LNCAP (cell line): ENCODE measurements at regions not wholly inside any gene's neighbourhood (a gene's known extent, or its start where the extent isn't known, plus 50 kb on each side); places are given as distances from the start of the nearest gene placed in this dataset.

ENCODE experiments used
- TF ChIP-seq, protein P1 (sequence below): fragments of 450-650 bp; IDR thresholded peaks from 2 replicates; pipeline ENCODE4 v1.5.1; 2017; ENCODE audit warnings: mild to moderate bottlenecking

DNA sequence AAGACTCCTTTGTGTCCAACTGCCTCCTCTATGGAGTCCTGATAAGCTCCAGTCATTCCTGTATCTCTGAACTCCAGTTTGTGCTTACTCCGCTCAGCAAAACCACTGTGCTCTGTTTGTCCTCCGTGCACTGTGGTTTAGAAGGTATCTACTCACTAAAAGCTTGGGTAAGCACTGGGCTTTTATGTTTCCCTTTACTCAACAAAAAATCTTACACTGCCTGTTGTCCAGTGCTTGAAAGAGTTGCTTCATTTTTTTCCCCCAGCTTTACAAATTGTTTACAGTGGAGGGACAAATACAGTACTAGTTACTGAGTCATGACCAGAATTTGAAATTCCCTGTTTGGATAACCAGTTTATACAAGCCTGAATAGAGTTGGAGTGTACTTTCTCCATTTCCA lies 545.3 kb upstream of the FAT1 start:
- TF ChIP-seq, protein P1, sequence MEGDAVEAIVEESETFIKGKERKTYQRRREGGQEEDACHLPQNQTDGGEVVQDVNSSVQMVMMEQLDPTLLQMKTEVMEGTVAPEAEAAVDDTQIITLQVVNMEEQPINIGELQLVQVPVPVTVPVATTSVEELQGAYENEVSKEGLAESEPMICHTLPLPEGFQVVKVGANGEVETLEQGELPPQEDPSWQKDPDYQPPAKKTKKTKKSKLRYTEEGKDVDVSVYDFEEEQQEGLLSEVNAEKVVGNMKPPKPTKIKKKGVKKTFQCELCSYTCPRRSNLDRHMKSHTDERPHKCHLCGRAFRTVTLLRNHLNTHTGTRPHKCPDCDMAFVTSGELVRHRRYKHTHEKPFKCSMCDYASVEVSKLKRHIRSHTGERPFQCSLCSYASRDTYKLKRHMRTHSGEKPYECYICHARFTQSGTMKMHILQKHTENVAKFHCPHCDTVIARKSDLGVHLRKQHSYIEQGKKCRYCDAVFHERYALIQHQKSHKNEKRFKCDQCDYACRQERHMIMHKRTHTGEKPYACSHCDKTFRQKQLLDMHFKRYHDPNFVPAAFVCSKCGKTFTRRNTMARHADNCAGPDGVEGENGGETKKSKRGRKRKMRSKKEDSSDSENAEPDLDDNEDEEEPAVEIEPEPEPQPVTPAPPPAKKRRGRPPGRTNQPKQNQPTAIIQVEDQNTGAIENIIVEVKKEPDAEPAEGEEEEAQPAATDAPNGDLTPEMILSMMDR, result no peak

DNA sequence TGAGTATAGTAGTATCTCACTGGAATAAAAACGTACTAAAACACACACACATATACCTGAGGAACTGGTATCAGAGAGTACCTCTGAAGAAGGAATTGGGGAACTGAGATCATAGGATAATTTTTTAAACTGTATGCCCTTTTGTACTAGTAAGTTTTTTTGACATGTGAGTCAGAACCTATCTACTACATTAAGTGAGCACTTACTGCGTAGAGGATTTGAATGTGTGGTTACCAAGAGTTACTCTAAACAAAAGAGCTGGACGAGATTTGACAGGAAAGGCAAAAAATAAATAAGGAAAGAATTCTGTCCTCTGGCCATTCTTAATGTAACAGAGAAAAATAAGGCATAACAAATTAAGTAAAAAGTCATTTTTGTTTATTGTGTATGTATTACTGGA lies 546.5 kb upstream of the FAT1 start:
- TF ChIP-seq, protein P1, result no peak

DNA sequence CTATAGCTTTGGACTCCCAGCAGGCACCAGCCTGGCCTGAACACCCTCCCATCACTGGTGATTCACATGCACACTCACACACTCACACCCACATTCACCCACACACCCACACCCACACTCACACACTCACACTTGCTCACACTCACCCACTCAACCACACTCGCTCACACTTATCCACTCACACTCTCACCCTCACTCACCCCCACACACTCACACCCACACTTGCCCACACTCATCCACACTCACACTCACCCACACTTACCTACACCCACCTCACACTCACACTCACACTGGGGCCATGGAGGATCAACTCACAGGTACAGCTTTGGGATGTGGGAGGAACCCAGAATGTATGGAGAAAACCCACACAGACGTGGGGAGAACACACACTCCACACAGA lies 548.2 kb upstream of the FAT1 start:
- TF ChIP-seq, protein P1, result no peak

DNA sequence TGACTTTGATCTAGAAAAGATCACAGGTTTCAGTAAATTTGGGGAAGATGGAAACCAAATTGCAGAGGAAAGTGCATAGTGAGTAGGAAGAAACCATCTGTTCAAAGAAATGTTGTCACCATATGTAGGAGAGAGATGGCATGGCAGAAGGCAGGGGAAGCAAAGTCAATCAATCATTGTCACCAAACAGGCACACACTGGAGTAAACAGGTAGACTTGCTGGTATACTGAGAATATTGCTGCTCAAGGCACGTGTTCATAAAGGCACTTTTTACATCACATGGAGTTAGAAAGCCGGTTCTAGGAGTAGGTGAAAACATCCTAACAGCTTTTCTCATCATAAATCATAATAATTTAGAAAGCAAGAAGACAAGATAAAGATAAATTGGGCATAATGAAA lies 550.5 kb upstream of the FAT1 start:
- TF ChIP-seq, protein P1, result no peak

DNA sequence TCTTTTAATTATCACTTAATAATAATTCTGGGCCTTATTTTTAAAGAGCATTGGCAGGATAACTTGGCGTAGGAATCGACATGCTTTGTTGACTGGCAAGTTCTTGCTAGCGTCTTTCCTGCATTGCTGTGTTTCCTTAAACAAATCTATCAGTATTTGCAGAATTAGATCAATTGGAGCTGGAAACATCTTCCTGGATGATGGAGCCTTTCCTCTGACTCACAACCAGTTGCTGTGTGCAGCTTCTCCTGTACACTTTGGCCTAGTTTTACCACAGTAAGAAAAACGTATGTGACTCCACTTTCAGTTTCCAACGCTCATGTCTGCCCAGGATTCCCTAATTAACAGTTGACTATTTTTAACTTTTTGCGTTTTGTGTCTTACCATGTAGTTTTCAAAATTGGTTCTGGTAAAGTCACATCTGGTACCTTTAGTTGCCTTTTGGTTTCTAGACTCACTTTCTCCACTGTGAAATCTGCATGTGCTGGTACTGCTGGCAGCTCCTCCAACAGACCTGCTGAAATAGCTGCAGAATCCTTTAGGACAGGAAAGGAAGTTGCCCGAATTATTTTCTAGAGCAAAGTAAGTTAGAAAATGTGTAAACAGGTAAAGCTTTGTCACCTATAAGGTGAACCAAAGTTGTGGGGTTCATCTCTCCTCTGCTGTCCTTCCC lies 553.2 kb upstream of the FAT1 start:
- TF ChIP-seq, protein P1, result no peak

DNA sequence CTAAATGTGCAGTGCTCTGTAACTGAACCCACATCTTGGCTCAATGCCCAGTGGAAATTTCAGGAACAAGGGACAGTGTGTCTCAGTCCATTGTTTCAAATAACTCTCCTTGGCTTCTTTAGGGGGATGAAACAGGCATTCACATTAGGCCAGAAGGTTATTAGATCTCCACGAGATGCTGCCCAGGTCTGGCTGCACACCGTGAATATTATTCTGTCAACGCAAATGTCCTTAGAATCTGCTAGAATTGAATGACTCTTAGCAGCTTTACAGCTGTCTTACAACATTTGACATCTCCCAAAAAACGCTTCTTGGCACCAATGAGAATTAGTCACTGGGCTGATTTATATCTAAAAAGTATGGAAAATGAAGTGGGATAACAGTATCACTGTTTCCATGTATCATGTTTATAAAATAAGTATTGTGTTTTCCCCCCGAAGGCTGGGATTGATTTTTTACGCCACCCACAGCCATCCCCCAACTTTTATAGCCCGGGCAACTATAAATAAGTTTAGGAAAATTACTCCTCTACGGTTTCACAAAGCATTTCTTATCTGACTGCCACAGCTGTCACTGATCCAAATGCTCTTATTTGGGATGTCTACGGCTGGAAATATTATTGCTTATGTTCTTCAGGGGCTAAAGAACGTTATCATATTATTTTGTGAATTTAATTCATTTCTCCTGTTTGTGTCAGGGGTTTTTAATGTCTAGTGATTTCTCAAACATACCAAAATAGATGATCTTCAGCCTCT lies 559.7 kb upstream of the FAT1 start:
- TF ChIP-seq, protein P1, result no peak

DNA sequence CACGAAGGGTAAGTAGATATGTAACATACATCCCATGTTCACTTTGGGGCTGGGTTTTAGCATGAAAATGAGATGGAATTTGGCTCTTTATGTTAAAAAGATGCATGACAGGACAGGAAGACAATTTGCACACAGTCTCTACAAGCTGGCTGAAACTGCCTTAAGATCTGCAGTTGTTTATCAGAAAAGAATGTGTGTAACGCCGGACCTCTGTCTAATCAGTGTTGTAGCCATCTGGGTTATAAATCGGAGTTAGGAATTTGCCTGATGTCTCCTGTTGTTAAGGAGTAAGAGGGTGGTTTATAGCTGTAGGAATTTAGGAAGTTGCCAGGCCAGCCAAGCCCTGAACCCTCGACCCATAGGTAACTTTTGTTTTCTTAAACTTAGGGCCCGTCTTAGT lies 562.9 kb upstream of the FAT1 start:
- TF ChIP-seq, protein P1, result no peak
